Mesenchymal stem cell (in vitro differentiated cells and primary cell): ENCODE measurements at regions not wholly inside any gene's neighbourhood (a gene's known extent, or its start where the extent isn't known, plus 50 kb on each side); places are given as distances from the start of the nearest gene placed in this dataset.
"Not testable (repeated sequence)": the region's sequence is repeated elsewhere in the genome, so short reads cannot be mapped to it uniquely, and the experiment has no call there.

Experiments used
- DNase-seq: peaks from one replicate; pipeline ENCODE4 v3.0.0-alpha.2; 2013
- H2AFZ ChIP-seq: one replicate; pipeline ENCODE4 v1.6.1; 2013; ENCODE audit warnings: low read depth, mild to moderate bottlenecking, control low read depth, inconsistent platforms, low read length, moderate library complexity
- H2AK5ac ChIP-seq: 2 replicates; pipeline ENCODE4 v1.6.1; 2013; ENCODE audit warnings: low read length, moderate library complexity, mild to moderate bottlenecking, inconsistent platforms; ENCODE audit not compliant: severe bottlenecking
- H2BK120ac ChIP-seq: one replicate; pipeline ENCODE4 v1.6.1; 2013; ENCODE audit warnings: low read depth, mild to moderate bottlenecking, inconsistent platforms, low read length, moderate library complexity
- H2BK12ac ChIP-seq, 2 experiments: one replicate each; pipeline ENCODE4 v1.6.1; 2013; ENCODE audit warnings: inconsistent platforms in 2 of 2, low read length in 2 of 2, mild to moderate bottlenecking in 2 of 2, moderate library complexity in 2 of 2, control low read depth in 1 of 2
- H2BK15ac ChIP-seq: one replicate; pipeline ENCODE4 v1.6.1; 2013; ENCODE audit warnings: mild to moderate bottlenecking, low read depth, inconsistent platforms; ENCODE audit not compliant: poor library complexity, severe bottlenecking
- H2BK5ac ChIP-seq: 2 replicates; pipeline ENCODE4 v1.6.1; 2013; ENCODE audit warnings: low read depth, mild to moderate bottlenecking, low read length, control low read depth, inconsistent platforms; ENCODE audit not compliant: poor library complexity, severe bottlenecking
- H3K14ac ChIP-seq, 2 experiments: one replicate each; pipeline ENCODE4 v1.6.1; 2013; ENCODE audit warnings: inconsistent platforms in 2 of 2, low read length in 2 of 2, control low read depth in 1 of 2, mild to moderate bottlenecking in 1 of 2, moderate library complexity in 1 of 2
- H3K18ac ChIP-seq, 2 experiments: one replicate each; pipeline ENCODE4 v1.6.1; 2013; ENCODE audit warnings: inconsistent platforms in 2 of 2, low read length in 2 of 2, control low read depth in 1 of 2, low read depth in 1 of 2, mild to moderate bottlenecking in 1 of 2
- H3K23ac ChIP-seq, 2 experiments: one replicate each; pipeline ENCODE4 v1.6.1; 2013; ENCODE audit warnings: inconsistent platforms in 2 of 2, low read length in 2 of 2, mild to moderate bottlenecking in 2 of 2, moderate library complexity in 2 of 2, control low read depth in 1 of 2
- H3K27ac ChIP-seq: 2 replicates; pipeline ENCODE4 v1.5.1; 2013; ENCODE audit warnings: mild to moderate bottlenecking, moderate library complexity, low read length, control low read depth, inconsistent platforms; ENCODE audit not compliant: poor library complexity, severe bottlenecking
- H3K27me3 ChIP-seq, 2 experiments: 2 replicates each; pipeline versions ENCODE4 v1.6.1 to v1.7.0; 2013; ENCODE audit warnings: low read length in 2 of 2, mild to moderate bottlenecking in 2 of 2, moderate library complexity in 2 of 2, control low read depth in 1 of 2, inconsistent platforms in 1 of 2; ENCODE audit not compliant: control insufficient read depth in 1 of 2, insufficient read depth in 1 of 2
- H3K36me3 ChIP-seq, 2 experiments: 2 replicates each; pipeline versions ENCODE4 v1.6.1 to v1.7.0; 2013; ENCODE audit warnings: low read length in 2 of 2, control low read depth in 1 of 2, inconsistent platforms in 1 of 2, low read depth in 1 of 2, mild to moderate bottlenecking in 1 of 2; ENCODE audit not compliant: insufficient read depth in 2 of 2, control insufficient read depth in 1 of 2
- H3K4ac ChIP-seq, 2 experiments: one replicate each; pipeline ENCODE4 v1.6.1; 2013; ENCODE audit warnings: inconsistent platforms in 2 of 2, low read length in 2 of 2, mild to moderate bottlenecking in 2 of 2, moderate library complexity in 2 of 2, control low read depth in 1 of 2, low read depth in 1 of 2
- H3K4me1 ChIP-seq: 2 replicates; pipeline ENCODE4 v1.6.1; 2013; ENCODE audit warnings: low read depth, low read length, control low read depth; ENCODE audit not compliant: control insufficient read depth, insufficient read depth
- H3K4me2 ChIP-seq: 2 replicates; pipeline ENCODE4 v1.6.1; 2013; ENCODE audit warnings: low read length, mild to moderate bottlenecking, inconsistent platforms; ENCODE audit not compliant: poor library complexity, severe bottlenecking
- H3K4me3 ChIP-seq, 2 experiments: 2 replicates each; pipeline versions ENCODE4 v1.5.1 to v1.7.0; 2013; ENCODE audit warnings: low read length in 2 of 2, mild to moderate bottlenecking in 2 of 2, control low read depth in 1 of 2, low read depth in 1 of 2; ENCODE audit not compliant: insufficient read depth in 1 of 2
- H3K79me1 ChIP-seq: replicated peaks from 2 replicates; pipeline ENCODE4 v1.6.1; 2013; ENCODE audit warnings: mild to moderate bottlenecking, control low read depth, low read length, inconsistent platforms; ENCODE audit not compliant: poor library complexity, severe bottlenecking
- H3K9ac ChIP-seq: 2 replicates; pipeline ENCODE4 v1.7.0; 2013; ENCODE audit warnings: mild to moderate bottlenecking, low read length, moderate library complexity
- H3K9me3 ChIP-seq: 2 replicates; pipeline ENCODE4 v1.7.0; 2013; ENCODE audit warnings: mild to moderate bottlenecking, low read length; ENCODE audit not compliant: control insufficient read depth
- H4K8ac ChIP-seq: one replicate; pipeline ENCODE4 v1.6.1; 2013; ENCODE audit warnings: inconsistent platforms, mild to moderate bottlenecking, low read length, moderate library complexity
- H4K91ac ChIP-seq: one replicate; pipeline ENCODE4 v1.6.1; 2013; ENCODE audit warnings: mild to moderate bottlenecking, low read length, inconsistent platforms
- WGBS: methylation state at CpG from one replicate; pipeline ENCODE4 v1.1.7; 2013; ENCODE audit warnings: mixed read lengths; 5-methylcytosine and 5-hydroxymethylcytosine counted together

DNA sequence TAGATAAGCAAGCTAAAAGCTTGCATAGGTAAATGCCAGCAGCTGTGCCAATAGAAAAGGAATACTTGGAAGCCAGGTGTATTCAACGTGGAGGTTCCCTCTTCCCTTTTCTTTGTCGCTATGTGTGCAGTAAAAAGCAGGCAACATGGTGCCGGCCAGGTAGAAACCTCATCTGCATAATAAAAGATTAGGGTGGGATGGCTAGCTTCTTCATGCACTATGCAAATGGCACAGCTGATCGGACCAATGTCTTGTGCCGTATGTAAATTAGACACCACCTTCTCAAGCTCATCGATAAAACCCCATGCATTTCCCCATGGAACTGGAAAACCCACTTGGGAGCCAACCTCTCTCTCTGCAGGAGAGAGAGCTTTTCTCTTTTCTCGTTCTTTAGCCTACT, 150.9 kb upstream of the FOXK1 start:
- no peak overlapping the region for H2BK15ac ChIP-seq
- H3K4me2 ChIP-seq: no peak overlapping the region
- H4K8ac ChIP-seq: no peak overlapping the region
- H3K4me1 ChIP-seq: no peaks in the 10 kb centered on the region
- no peaks in the 10 kb centered on the region for H3K79me1 ChIP-seq
- no peak overlapping the region for H3K4ac ChIP-seq
- no peak overlapping the region for H4K91ac ChIP-seq
- no peak overlapping the region for H2AFZ ChIP-seq
- no peaks in the 10 kb centered on the region for H3K36me3 ChIP-seq
- H3K27ac ChIP-seq: no peak overlapping the region
- H2BK12ac ChIP-seq: no peak overlapping the region
- H3K18ac ChIP-seq: no peak overlapping the region
- H3K9me3 ChIP-seq: peaks cover 2% of the 10 kb centered on the region
- H2BK120ac ChIP-seq: no peak overlapping the region
- DNase-seq: no peak
- no peak overlapping the region for H3K14ac ChIP-seq
- 85% methylated on average over 7 of the region's 7 CpGs for WGBS
- H2BK5ac ChIP-seq: no peak overlapping the region
- H3K23ac ChIP-seq: no peak overlapping the region
- H3K27me3 ChIP-seq: peaks cover 0 to 8% of the 10 kb centered on the region in 2 experiments
- H3K4me3 ChIP-seq: no peak overlapping the region
- H2AK5ac ChIP-seq: no peak overlapping the region
- H3K9ac ChIP-seq: no peak overlapping the region

DNA sequence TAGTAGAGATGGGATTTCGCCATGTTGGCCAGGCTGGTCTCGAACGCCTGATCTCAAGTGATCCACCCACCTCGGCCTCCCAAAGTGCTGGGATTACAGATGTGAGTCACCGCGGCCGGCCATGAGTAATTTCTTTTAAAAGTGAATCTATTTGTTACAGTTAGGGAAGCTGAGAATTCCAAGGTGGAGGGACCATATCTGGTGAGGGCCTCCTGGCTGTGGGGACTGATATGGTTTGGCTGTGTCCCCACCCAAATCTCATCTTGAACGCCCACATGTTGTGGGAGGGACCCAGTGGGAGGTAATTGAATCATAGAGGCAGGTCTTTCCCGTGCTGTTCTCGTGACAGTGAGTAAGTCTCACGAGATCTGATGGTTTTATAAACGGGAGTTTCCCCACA, 148.8 kb upstream of the FOXK1 start:
- H3K18ac ChIP-seq, H3K4me1 ChIP-seq, H3K9me3 ChIP-seq, H3K27ac ChIP-seq, DNase-seq, H3K4ac ChIP-seq, H3K23ac ChIP-seq, H3K14ac ChIP-seq, H3K4me3 ChIP-seq, H3K79me1 ChIP-seq, H3K9ac ChIP-seq, H4K91ac ChIP-seq, H3K27me3 ChIP-seq, H2AFZ ChIP-seq, H3K4me2 ChIP-seq, H4K8ac ChIP-seq, H3K36me3 ChIP-seq, H2BK12ac ChIP-seq, H2BK120ac ChIP-seq, H2AK5ac ChIP-seq, H2BK5ac ChIP-seq, H2BK15ac ChIP-seq: not testable (repeated sequence)
- 75% methylated on average over 12 of the region's 12 CpGs for WGBS

DNA sequence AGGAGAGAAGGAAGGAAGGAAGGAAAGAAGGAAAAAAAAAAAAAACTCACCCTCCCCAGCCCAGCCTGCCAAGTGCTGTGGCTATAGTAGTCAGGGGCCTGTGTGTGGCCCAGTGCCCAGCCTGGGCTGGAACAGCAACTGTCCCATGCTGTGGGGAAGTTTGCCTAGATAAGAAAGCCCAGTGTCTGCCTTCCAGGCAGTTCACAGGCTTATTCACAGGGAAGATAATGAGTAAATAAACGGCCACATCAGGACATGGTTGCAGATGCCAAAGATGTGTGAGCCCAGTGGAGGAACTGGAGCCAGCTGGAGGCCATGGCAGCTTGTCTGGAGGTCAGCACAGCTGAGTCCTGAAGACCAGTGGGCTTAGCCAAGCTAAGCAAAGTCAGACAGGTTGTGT, 132.4 kb upstream of the FOXK1 start:
- no peak overlapping the region for H2AK5ac ChIP-seq
- no peak overlapping the region for H3K23ac ChIP-seq
- no peak overlapping the region for H4K91ac ChIP-seq
- no peak overlapping the region for H3K27ac ChIP-seq
- H3K9me3 ChIP-seq: peaks cover 15% of the 10 kb centered on the region
- no peak overlapping the region for H2BK120ac ChIP-seq
- no peak overlapping the region for H2BK15ac ChIP-seq
- no peak overlapping the region for H3K9ac ChIP-seq
- no peak for DNase-seq
- H2AFZ ChIP-seq: no peak overlapping the region
- no peak overlapping the region for H2BK5ac ChIP-seq
- no peaks in the 10 kb centered on the region for H3K36me3 ChIP-seq
- 21% methylated on average over 1 of the region's 1 CpG for WGBS
- H2BK12ac ChIP-seq: no peak overlapping the region
- no peak overlapping the region for H3K4me2 ChIP-seq
- no peaks in the 10 kb centered on the region for H3K4me1 ChIP-seq
- peaks cover 0 to 20% of the 10 kb centered on the region in 2 experiments for H3K27me3 ChIP-seq
- H3K79me1 ChIP-seq: no peaks in the 10 kb centered on the region
- no peak overlapping the region for H3K4me3 ChIP-seq
- no peak overlapping the region for H3K14ac ChIP-seq
- no peak overlapping the region for H3K4ac ChIP-seq
- H4K8ac ChIP-seq: no peak overlapping the region
- no peak overlapping the region for H3K18ac ChIP-seq

DNA sequence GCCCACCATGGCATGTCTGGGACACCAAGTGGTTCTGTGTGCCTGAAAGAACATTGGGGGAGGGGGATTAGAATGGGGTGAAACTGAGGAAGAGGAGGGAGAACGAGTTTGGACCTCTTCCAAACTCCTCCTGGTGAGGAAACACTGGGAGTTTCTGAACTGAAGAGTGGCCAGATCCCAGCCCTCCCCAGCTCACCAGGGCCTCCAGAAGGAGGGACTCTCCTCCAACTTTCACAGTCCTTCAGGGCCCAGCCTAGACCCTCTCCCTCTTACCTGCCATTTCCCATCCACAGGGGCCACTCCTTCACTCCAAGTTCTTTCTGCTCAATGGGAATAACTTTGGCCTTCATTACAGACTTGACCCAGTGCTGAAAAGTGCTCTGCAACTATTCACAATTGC, 132.0 kb upstream of the FOXK1 start:
- H3K4ac ChIP-seq: no peak overlapping the region
- no peak overlapping the region for H2BK5ac ChIP-seq
- no peak overlapping the region for H2BK120ac ChIP-seq
- no peak overlapping the region for H3K9ac ChIP-seq
- H3K36me3 ChIP-seq: no peaks in the 10 kb centered on the region
- H3K27me3 ChIP-seq: peaks cover 0 to 20% of the 10 kb centered on the region in 2 experiments
- H3K23ac ChIP-seq: no peak overlapping the region
- peaks cover 15% of the 10 kb centered on the region for H3K9me3 ChIP-seq
- no peak overlapping the region for H4K91ac ChIP-seq
- H3K18ac ChIP-seq: no peak overlapping the region
- no peak overlapping the region for H2AK5ac ChIP-seq
- no peak overlapping the region for H3K27ac ChIP-seq
- no peak for DNase-seq
- H3K79me1 ChIP-seq: no peaks in the 10 kb centered on the region
- H4K8ac ChIP-seq: no peak overlapping the region
- H3K4me1 ChIP-seq: no peaks in the 10 kb centered on the region
- no peak overlapping the region for H3K4me2 ChIP-seq
- no peak overlapping the region for H3K14ac ChIP-seq
- H2AFZ ChIP-seq: no peak overlapping the region
- H2BK12ac ChIP-seq: no peak overlapping the region
- WGBS: 0% methylated on average over 1 of the region's 1 CpG
- no peak overlapping the region for H3K4me3 ChIP-seq
- H2BK15ac ChIP-seq: no peak overlapping the region
